ENCODE measurements at regions not wholly inside any gene's neighbourhood (a gene's known extent, or its start where the extent isn't known, plus 50 kb on each side); places are given as distances from the start of the nearest gene placed in this dataset.

DNA sequence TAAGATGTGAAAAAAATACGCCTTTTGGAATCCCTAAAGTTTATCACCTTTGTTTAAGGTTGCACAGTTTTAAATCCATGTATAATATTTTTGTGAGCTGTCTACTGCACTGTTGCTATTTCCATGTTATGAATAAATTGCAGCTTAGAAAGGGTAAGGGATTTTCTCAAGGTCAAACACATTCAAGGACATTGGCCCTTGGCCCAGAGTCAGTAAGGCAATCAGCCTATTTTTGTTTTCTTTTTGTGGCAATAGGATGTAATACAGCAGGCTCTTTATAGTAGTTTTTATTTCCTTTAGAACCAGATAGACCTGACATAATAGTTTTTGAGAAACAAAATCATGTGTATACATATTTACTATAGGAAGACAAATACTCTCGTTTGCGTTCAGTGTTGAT is 219.8 kb downstream of the ACTR3B start:
- TF ChIP-seq, protein P1, sequence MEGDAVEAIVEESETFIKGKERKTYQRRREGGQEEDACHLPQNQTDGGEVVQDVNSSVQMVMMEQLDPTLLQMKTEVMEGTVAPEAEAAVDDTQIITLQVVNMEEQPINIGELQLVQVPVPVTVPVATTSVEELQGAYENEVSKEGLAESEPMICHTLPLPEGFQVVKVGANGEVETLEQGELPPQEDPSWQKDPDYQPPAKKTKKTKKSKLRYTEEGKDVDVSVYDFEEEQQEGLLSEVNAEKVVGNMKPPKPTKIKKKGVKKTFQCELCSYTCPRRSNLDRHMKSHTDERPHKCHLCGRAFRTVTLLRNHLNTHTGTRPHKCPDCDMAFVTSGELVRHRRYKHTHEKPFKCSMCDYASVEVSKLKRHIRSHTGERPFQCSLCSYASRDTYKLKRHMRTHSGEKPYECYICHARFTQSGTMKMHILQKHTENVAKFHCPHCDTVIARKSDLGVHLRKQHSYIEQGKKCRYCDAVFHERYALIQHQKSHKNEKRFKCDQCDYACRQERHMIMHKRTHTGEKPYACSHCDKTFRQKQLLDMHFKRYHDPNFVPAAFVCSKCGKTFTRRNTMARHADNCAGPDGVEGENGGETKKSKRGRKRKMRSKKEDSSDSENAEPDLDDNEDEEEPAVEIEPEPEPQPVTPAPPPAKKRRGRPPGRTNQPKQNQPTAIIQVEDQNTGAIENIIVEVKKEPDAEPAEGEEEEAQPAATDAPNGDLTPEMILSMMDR (IDR thresholded peaks at IDR 0.05; ENCODE audit: insufficient read depth, low read depth, low read length), result no peak
- H3K4me3 ChIP-seq (ENCODE audit: low read depth, low read length), result no peak overlapping the region
- DNase-seq (ENCODE audit: low read depth), result no peak

DNA sequence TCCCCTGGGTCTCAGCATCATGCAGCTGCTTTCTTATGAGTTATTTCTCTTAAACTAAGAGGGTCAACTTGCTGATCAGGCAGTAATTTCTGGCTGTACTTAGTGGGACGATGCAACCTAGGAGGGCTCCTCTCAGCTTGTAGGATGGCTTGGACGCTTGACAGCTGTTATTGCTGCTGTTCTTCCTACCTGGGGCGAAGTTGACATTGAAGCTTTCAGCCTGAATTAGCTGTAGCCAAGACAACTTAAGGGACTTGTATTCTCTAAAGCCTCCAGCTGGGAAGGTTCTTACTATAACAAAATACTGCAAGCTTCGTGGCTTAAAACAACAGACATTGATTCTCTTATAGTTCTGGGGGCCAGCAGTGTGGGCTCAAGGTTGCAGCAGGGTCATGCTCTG is 224.9 kb downstream of the ACTR3B start:
- TF ChIP-seq, protein P1 (IDR thresholded peaks at IDR 0.05; ENCODE audit: insufficient read depth, low read depth, low read length), result no peak
- no peak for DNase-seq (ENCODE audit: low read depth)
- no peak overlapping the region for H3K4me3 ChIP-seq (ENCODE audit: low read depth, low read length)

DNA sequence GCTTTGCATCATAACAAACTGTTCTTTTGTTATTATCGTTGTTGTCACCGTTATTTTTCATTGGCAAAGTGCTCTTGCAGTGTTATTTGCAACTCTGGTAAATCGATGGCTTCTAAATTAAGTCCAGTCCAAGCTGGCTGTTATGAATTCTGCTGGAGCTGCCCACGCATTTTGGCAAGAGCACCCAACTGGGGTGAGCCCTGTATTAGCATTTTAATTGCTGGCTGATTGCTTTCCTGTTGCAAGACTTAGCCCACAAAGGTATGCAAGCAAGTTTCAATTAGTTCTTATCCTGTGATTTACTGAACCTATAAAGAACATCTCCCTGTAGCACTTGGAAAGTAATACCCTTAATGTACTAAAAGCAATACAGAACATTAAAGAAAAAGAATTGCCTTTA is 226.8 kb downstream of the ACTR3B start:
- TF ChIP-seq, protein P1 (IDR thresholded peaks at IDR 0.05; ENCODE audit: insufficient read depth, low read depth, low read length), result no peak
- no peak for DNase-seq (ENCODE audit: low read depth)

DNA sequence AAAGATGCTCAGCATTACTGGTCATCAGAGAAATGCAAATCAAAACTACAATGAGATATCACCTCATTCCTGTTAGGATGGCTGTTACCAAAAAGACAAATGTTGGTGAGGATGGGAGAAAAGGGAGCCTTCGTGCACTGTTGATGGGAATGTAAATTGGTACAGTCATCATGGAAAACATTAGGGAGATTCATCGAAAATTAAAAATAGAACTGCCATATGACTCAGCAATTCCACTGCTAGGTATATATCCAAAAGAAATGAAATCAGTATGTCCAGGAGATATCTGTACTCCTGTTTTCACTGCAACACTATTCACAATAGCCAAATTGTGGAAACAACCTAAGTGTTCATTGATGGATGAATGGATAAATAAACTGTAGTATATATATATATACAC is 228.1 kb downstream of the ACTR3B start:
- no peak overlapping the region for H3K4me3 ChIP-seq (ENCODE audit: low read depth, low read length)
- DNase-seq (ENCODE audit: low read depth), result no peak
- TF ChIP-seq, protein P1 (IDR thresholded peaks at IDR 0.05; ENCODE audit: insufficient read depth, low read depth, low read length), result no peak

More for the DNA sequence above, 226.8 kb downstream of the ACTR3B start:
- H3K4me3 ChIP-seq (ENCODE audit: low read depth, low read length), result no peak overlapping the region

DNA sequence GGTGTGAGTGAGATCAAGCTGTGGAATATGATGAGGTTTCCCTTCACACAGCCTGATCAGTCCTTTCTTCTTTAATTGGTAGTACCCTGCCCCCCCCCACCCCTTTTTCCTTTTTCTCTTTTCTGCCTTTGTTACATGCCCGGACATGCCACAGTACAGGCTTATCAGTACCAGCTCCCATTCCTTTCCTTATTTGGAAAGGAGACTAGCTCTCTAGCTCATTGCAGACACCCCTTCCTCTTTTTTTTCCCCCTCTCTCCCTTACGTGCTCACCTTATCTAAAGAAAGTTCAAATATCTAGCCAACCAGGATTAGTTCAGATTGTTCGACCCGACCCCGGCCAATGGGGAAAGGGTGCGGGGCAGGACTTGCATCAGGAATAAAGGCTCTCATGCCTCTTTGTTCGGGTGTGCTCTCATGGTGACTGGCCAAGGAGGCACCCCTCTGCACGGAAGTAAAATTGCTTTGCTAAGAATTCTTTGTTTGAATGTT is 230.4 kb downstream of the ACTR3B start:
- TF ChIP-seq, protein P1 (IDR thresholded peaks at IDR 0.05; ENCODE audit: insufficient read depth, low read depth, low read length), result no peak
- H3K4me3 ChIP-seq (ENCODE audit: low read depth, low read length), result no peak overlapping the region
- no peak for DNase-seq (ENCODE audit: low read depth)

DNA sequence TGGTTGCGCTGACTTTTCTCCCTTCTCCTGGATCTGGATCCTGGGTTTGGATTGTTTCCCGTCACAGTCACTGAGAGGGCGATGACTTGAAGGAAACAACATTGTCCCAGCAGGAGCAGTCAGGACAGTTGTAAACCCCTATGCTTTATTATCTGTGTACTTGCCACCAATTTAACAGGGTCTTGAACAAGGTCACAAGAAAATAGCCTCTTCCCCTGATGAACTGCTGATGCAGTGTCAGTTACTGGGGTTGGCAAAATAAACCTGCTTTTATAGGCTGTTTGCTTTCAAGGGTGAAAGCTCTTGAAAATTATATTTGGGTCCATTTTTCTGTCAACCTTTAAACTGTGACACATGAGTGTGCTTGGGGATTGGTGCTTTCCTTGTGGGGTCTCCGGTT is 238.9 kb downstream of the ACTR3B start:
- no peak overlapping the region for H3K4me3 ChIP-seq (ENCODE audit: low read depth, low read length)
- TF ChIP-seq, protein P1 (IDR thresholded peaks at IDR 0.05; ENCODE audit: insufficient read depth, low read depth, low read length), result no peak
- DNase-seq (ENCODE audit: low read depth), result no peak

DNA sequence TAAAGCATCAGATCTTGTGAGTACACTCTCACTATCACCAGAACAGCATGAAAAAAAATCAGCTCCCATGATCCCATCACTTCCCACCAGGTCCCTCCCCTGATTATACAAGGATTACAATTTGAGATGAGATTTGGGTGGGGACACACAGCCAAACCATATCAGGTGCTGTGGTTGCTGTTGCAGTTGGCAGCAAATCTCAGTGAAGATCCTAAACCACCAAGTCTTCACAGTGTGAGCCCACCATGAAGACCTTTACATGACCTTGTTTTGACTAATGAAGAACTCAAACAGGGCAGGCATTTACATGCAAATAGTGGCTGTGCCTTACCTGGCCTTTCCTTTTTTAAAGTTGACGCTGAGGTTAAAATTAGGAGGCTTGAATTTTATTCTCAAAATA is 242.6 kb downstream of the ACTR3B start:
- TF ChIP-seq, protein P1 (IDR thresholded peaks at IDR 0.05; ENCODE audit: insufficient read depth, low read depth, low read length), result no peak

More for the DNA sequence above, 242.6 kb downstream of the ACTR3B start:
- H3K4me3 ChIP-seq (ENCODE audit: low read depth, low read length), result no peak overlapping the region
- DNase-seq (ENCODE audit: low read depth), result no peak
